DOHH2 (cell line): ENCODE measurements at regions not wholly inside any gene's neighbourhood (a gene's known extent, or its start where the extent isn't known, plus 50 kb on each side); places are given as distances from the start of the nearest gene placed in this dataset.

Source experiments
- H3F3A ChIP-seq: fragments of 200-600 bp; sonication (generic), shearing (Covaris generic); 2 replicates; pipeline ENCODE4 v1.6.0; 2016; ENCODE audit warnings: antibody characterized with exemption, mild to moderate bottlenecking; ENCODE audit not compliant: control insufficient read depth, insufficient read depth
- H3K27ac ChIP-seq: fragments of 200-600 bp; sonication (generic); 2 replicates; pipeline ENCODE4 v1.5.1; 2014; ENCODE audit warnings: low read depth, mild to moderate bottlenecking, low read length, moderate library complexity
- H3K27me3 ChIP-seq: fragments of 200-600 bp; sonication (generic); 2 replicates; pipeline ENCODE4 v1.6.1; 2014; ENCODE audit warnings: mild to moderate bottlenecking, low read length, mixed read lengths; ENCODE audit not compliant: control insufficient read depth
- H3K36me3 ChIP-seq: fragments of 200-600 bp; sonication (generic); 2 replicates; pipeline ENCODE4 v1.6.1; 2014; ENCODE audit warnings: mild to moderate bottlenecking, low read length, moderate library complexity, mixed read lengths; ENCODE audit not compliant: control insufficient read depth
- H3K4me1 ChIP-seq: fragments of 200-600 bp; sonication (generic); 2 replicates; pipeline ENCODE4 v1.6.1; 2014; ENCODE audit warnings: mild to moderate bottlenecking, low read length, mixed read lengths; ENCODE audit not compliant: control insufficient read depth
- H3K4me2 ChIP-seq: fragments of 200-600 bp; sonication (generic); 2 replicates; pipeline ENCODE4 v1.6.0; 2014; ENCODE audit warnings: mild to moderate bottlenecking, low read length, moderate library complexity
- H3K4me3 ChIP-seq: fragments of 200-600 bp; sonication (generic); 2 replicates; pipeline ENCODE4 v1.5.1; 2014; ENCODE audit warnings: mild to moderate bottlenecking, low read length, mixed read lengths
- H3K79me2 ChIP-seq: fragments of 200-600 bp; sonication (generic); 2 replicates; pipeline ENCODE4 v1.6.1; 2014; ENCODE audit warnings: mild to moderate bottlenecking, low read length, mixed read lengths; ENCODE audit not compliant: control insufficient read depth
- H3K9me2 ChIP-seq: fragments of 200-600 bp; sonication (generic); replicated peaks from 2 replicates; pipeline ENCODE4 v1.6.1; 2014; ENCODE audit warnings: mild to moderate bottlenecking, low read length, mixed read lengths; ENCODE audit not compliant: control insufficient read depth
- H3K9me3 ChIP-seq: fragments of 200-600 bp; sonication (generic); 2 replicates; pipeline ENCODE4 v1.6.1; 2014; ENCODE audit warnings: antibody characterized with exemption, low read length, mixed read lengths; ENCODE audit not compliant: control insufficient read depth, insufficient read depth
- H4K20me1 ChIP-seq: fragments of 200-600 bp; sonication (generic); 2 replicates; pipeline ENCODE4 v1.6.0; 2014; ENCODE audit warnings: low read depth, mild to moderate bottlenecking, antibody characterized with exemption, low read length, moderate library complexity; ENCODE audit not compliant: control insufficient read depth, insufficient read depth
- CTCF ChIP-seq: fragments of 200-600 bp; sonication (generic); IDR thresholded peaks from one replicate; pipeline ENCODE4 v1.5.1; 2014; ENCODE audit warnings: antibody characterized with exemption, mild to moderate bottlenecking, low read depth, low read length; ENCODE audit not compliant: poor library complexity, severe bottlenecking
- EZH2phosphoT487 ChIP-seq: fragments of 200-600 bp; sonication (generic); IDR thresholded peaks from 2 replicates; pipeline ENCODE4 v1.6.1; 2017; ENCODE audit warnings: borderline replicate concordance, mild to moderate bottlenecking, antibody characterized with exemption, low read length, moderate library complexity, mixed read lengths

- H3F3A ChIP-seq, result no peaks in the 10 kb centered on the region
- TF ChIP-seq EZH2phosphoT487 (no peak), CTCF (no peak)
- H3K27me3 ChIP-seq, result peaks cover 15% of the 10 kb centered on the region; the same call in 1 of the 2 replicates
- H3K27ac ChIP-seq, result no peak overlapping the region
- no peaks in the 10 kb centered on the region for H3K79me2 ChIP-seq
- no peak overlapping the region for H3K4me3 ChIP-seq
- H3K9me2 ChIP-seq, result no peaks in the 10 kb centered on the region
- H3K36me3 ChIP-seq, result no peaks in the 10 kb centered on the region
- H3K4me1 ChIP-seq, result no peaks in the 10 kb centered on the region
- H3K9me3 ChIP-seq, result no peaks in the 10 kb centered on the region
- no peaks in the 10 kb centered on the region for H4K20me1 ChIP-seq
- H3K4me2 ChIP-seq, result no peak overlapping the region
These were observed 411.6 kb upstream of the CCDC196 start for GRCh38 chr14:66074537-66074936.

GRCh38 chr14:66076176-66076575 is 410.0 kb upstream of the CCDC196 start:
- TF ChIP-seq EZH2phosphoT487 (no peak), CTCF (no peak)
- Histone ChIP-seq H3K27me3 (peaks cover 12% of the 10 kb centered on the region; the same call in 1 of the 2 replicates), H3F3A (no peaks in the 10 kb centered on the region), H3K79me2 (no peaks in the 10 kb centered on the region), H3K36me3 (no peaks in the 10 kb centered on the region), H3K4me3 (no peak overlapping the region), H3K9me2 (no peaks in the 10 kb centered on the region), H3K4me2 (no peak overlapping the region), H3K4me1 (no peaks in the 10 kb centered on the region), H4K20me1 (no peaks in the 10 kb centered on the region), H3K9me3 (no peaks in the 10 kb centered on the region), H3K27ac (no peak overlapping the region)

- no peaks in the 10 kb centered on the region for H3F3A ChIP-seq
- TF ChIP-seq EZH2phosphoT487 (no peak), CTCF (no peak)
- no peaks in the 10 kb centered on the region for H3K9me3 ChIP-seq
- H3K79me2 ChIP-seq, result no peaks in the 10 kb centered on the region
- H3K36me3 ChIP-seq, result no peaks in the 10 kb centered on the region
- peaks cover 12% of the 10 kb centered on the region; the same call in 1 of the 2 replicates for H3K27me3 ChIP-seq
- H3K4me1 ChIP-seq, result no peaks in the 10 kb centered on the region
- no peak overlapping the region for H3K4me2 ChIP-seq
- no peaks in the 10 kb centered on the region for H3K9me2 ChIP-seq
- no peak overlapping the region for H3K4me3 ChIP-seq
- H3K27ac ChIP-seq, result no peak overlapping the region
- H4K20me1 ChIP-seq, result no peaks in the 10 kb centered on the region
These were observed 408.2 kb upstream of the CCDC196 start for GRCh38 chr14:66078006-66078405.
